WTC11 (cell line): ENCODE measurements at regions not wholly inside any gene's neighbourhood (a gene's known extent, or its start where the extent isn't known, plus 50 kb on each side); places are given as distances from the start of the nearest gene placed in this dataset.

Experiments
- CBFB ChIP-seq: sonication (generic); formaldehyde crosslinking; IDR thresholded peaks from 2 replicates; pipeline ENCODE4 v1.8.1; 2022; ENCODE audit warnings: mild to moderate bottlenecking, low read depth, missing genetic modification reagents
- JUN ChIP-seq: sonication (generic); formaldehyde crosslinking; IDR thresholded peaks from 2 replicates; pipeline ENCODE4 v1.8.0; 2023; ENCODE audit warnings: mild to moderate bottlenecking, missing genetic modification reagents
- MAX ChIP-seq: sonication (generic); formaldehyde crosslinking; IDR thresholded peaks from 2 replicates; pipeline ENCODE4 v1.8.0; 2022; ENCODE audit warnings: mild to moderate bottlenecking, missing genetic modification reagents
- ZBTB21 ChIP-seq: sonication (generic); formaldehyde crosslinking; IDR thresholded peaks from 2 replicates; pipeline ENCODE4 v1.8.1; 2023; ENCODE audit warnings: mild to moderate bottlenecking, missing genetic modification reagents, borderline replicate concordance
- ZNF423 ChIP-seq: fragments of 250-450 bp; sonication (Bioruptor Pico); IDR thresholded peaks from 2 replicates; pipeline ENCODE4 v2.1.2; 2022; ENCODE audit warnings: mild to moderate bottlenecking, moderate library complexity
- TF ChIP-seq, protein P1 (sequence below): fragments of 200-600 bp; IDR thresholded peaks from 2 replicates; pipeline ENCODE4 v1.8.0; 2022; ENCODE audit warnings: antibody characterized with exemption

GRCh38 chr18:26764586-26764985, 100.9 kb downstream of the AQP4 start:
- TF ChIP-seq CBFB (CRISPR knock-in tag) (no peak), MAX (CRISPR knock-in tag) (no peak), ZBTB21 (CRISPR knock-in tag) (no peak), JUN (no peak), ZNF423 (CRISPR knock-in tag) (no peak)
- TF ChIP-seq, protein P1, sequence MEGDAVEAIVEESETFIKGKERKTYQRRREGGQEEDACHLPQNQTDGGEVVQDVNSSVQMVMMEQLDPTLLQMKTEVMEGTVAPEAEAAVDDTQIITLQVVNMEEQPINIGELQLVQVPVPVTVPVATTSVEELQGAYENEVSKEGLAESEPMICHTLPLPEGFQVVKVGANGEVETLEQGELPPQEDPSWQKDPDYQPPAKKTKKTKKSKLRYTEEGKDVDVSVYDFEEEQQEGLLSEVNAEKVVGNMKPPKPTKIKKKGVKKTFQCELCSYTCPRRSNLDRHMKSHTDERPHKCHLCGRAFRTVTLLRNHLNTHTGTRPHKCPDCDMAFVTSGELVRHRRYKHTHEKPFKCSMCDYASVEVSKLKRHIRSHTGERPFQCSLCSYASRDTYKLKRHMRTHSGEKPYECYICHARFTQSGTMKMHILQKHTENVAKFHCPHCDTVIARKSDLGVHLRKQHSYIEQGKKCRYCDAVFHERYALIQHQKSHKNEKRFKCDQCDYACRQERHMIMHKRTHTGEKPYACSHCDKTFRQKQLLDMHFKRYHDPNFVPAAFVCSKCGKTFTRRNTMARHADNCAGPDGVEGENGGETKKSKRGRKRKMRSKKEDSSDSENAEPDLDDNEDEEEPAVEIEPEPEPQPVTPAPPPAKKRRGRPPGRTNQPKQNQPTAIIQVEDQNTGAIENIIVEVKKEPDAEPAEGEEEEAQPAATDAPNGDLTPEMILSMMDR = no peak
